ENCODE measurements at regions not wholly inside any gene's neighbourhood (a gene's known extent, or its start where the extent isn't known, plus 50 kb on each side); places are given as distances from the start of the nearest gene placed in this dataset.

DNA sequence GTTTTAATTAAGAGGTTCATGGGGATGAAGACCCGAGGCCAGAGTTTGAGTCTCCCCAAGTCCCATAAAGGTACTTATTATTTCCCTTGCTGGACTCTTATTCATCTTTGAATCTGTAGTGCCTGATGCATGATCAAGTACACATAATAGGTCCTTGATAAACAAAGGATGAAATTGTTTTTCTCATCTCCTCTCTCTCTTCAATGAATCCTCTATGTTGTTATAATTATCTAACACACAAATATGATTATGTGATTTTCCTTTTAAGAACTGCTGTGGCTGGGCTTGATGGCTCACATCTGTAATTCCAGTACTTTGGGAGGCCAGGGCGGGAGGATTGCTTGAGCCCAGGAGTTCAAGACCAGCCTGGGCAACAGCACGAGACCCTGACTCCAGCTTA lies 117.7 kb downstream of the BAMBI start (continued):
- TF ChIP-seq CREB1 (IDR thresholded peaks at IDR 0.05), result no peak
- no peak for TF ChIP-seq CREB1 (CRISPR knock-in tag; IDR thresholded peaks at IDR 0.05)
- no peak for TF ChIP-seq HDAC8 (tag; IDR thresholded peaks at IDR 0.05)
- TF ChIP-seq RHOXF2B (CRISPR knock-in tag; conservative IDR thresholded peaks at IDR 0.05), result no peak
- TF ChIP-seq, protein P1, sequence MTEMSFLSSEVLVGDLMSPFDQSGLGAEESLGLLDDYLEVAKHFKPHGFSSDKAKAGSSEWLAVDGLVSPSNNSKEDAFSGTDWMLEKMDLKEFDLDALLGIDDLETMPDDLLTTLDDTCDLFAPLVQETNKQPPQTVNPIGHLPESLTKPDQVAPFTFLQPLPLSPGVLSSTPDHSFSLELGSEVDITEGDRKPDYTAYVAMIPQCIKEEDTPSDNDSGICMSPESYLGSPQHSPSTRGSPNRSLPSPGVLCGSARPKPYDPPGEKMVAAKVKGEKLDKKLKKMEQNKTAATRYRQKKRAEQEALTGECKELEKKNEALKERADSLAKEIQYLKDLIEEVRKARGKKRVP (CRISPR knock-in tag; IDR thresholded peaks at IDR 0.05), result no peak
- TF ChIP-seq, protein P2, sequence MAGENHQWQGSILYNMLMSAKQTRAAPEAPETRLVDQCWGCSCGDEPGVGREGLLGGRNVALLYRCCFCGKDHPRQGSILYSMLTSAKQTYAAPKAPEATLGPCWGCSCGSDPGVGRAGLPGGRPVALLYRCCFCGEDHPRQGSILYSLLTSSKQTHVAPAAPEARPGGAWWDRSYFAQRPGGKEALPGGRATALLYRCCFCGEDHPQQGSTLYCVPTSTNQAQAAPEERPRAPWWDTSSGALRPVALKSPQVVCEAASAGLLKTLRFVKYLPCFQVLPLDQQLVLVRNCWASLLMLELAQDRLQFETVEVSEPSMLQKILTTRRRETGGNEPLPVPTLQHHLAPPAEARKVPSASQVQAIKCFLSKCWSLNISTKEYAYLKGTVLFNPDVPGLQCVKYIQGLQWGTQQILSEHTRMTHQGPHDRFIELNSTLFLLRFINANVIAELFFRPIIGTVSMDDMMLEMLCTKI (IDR thresholded peaks at IDR 0.05; ENCODE audit: partially characterized antibody), result no peak

DNA sequence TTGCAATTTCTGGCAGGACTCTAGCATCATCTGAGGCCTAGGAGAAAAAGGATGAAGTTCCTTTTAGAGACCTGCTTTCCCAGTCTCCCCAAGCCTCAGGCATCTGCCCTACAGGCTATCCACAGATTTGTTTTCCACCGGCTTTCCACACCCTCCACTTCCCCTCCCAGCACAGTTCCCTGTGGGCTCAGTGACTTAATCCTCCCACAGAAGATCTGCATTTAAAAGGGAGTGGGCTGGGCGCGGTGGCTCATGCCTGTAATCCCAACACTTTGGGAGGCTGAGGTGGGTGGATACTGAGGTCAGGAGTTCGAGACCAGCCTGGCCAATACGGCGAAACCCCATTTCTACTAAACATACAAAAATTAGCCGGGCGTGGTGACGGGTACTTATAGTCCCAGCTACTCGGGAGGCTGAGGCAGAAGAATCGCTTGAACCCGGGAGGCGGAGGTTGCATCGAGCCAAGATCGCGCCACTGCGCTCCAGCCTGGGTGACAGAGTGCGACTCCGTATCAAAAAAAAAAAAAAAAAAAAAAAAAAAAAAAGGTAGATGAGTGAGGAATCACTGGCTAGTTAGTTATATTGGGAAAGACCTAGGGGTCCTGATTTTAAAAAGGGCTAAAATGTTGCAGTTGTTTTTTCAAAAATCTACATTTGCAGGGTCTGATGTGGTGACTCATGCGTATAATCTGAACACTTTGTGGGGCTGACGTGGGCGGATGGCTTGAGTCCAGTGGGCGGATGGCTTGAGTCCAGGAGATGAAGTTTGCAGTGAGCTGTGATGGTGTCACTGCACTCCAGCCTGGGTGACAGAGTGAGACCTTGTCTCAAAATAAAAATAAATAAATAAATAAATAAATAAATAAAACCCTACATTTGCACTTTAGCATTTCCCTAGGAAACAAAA lies 119.5 kb downstream of the BAMBI start:
- H3K4me2 ChIP-seq (ENCODE audit: insufficient read depth, low read length), result no peak overlapping the region
- FAIRE-seq (peak; percentile 77), DNase-seq (ENCODE audit: extremely low read depth in 1 of 4, low spot score in 3 of 4) (peak; percentile 43 to 91 (median 56)), ATAC-seq (peak; percentile 87)
- intact Hi-C loops (cut with micrococcal nuclease) (no loop called here), in situ Hi-C loops (cut with MboI) (no loop called here)
- H3K27me3 ChIP-seq (ENCODE audit: control insufficient read depth in 2 of 2, insufficient read depth in 2 of 2, low read length in 2 of 2), result no peaks in the 10 kb centered on the region
- H4K20me1 ChIP-seq (replicated peaks; ENCODE audit: control insufficient read depth, insufficient read depth, low read length), result no peaks in the 10 kb centered on the region
- H3K79me2 ChIP-seq (ENCODE audit: control insufficient read depth, insufficient read depth, low read length), result no peaks in the 10 kb centered on the region
- H3K36me3 ChIP-seq (ENCODE audit: control insufficient read depth, insufficient read depth, low read length), result no peaks in the 10 kb centered on the region
- peaks cover 11 to 16% of the 10 kb centered on the region in 2 experiments; a peak in 4 of 5 replicates for H3K4me1 ChIP-seq (replicated peaks in 1 of 2; ENCODE audit: control insufficient read depth in 2 of 2, insufficient read depth in 2 of 2, low read length in 2 of 2)
- H3K27ac ChIP-seq (ENCODE audit: extremely low read depth, low read depth, low read length), result no peak overlapping the region
- 64% methylated on average over 18 of the region's 23 CpGs for WGBS (ENCODE audit: insufficient coverage, low coverage, missing lambda C conversion rate)
- H2AFZ ChIP-seq (ENCODE audit: low read depth, low read length), result no peak overlapping the region
- H3K9me3 ChIP-seq (replicated peaks; ENCODE audit: control insufficient read depth, insufficient read depth, low read depth, low read length), result 0 out of 2 replicates have a peak, but pooled peaks cover 2% of the 10 kb centered on the region
- no peak overlapping the region for H3K9ac ChIP-seq (ENCODE audit: insufficient read depth in 1 of 2, low read depth in 2 of 2, low read length in 2 of 2)
- no peak overlapping the region for H3K4me3 ChIP-seq
- ChIA-PET CTCF (ENCODE audit: low intra/inter-chr PET ratio) (no interaction called here), POLR2A (interaction anchor here (0.6 to 2.2 kb wide), 2 partner anchors 9 to 10 kb away, joined by 3 to 19 read pairs; no protein-coding TSS in a partner anchor)
- H3K9me1 ChIP-seq (ENCODE audit: control insufficient read depth, insufficient read depth, low read length), result no peaks in the 10 kb centered on the region
- BruUV-seq (replicated peaks), result no TSS peak
- TF ChIP-seq SPI1 (IDR thresholded peaks at IDR 0.05; ENCODE audit: borderline replicate concordance, low read depth, low read length), result 0 out of 2 replicates have a peak, but pooled peaks have one; percentile 14
- TF ChIP-seq, protein P3, sequence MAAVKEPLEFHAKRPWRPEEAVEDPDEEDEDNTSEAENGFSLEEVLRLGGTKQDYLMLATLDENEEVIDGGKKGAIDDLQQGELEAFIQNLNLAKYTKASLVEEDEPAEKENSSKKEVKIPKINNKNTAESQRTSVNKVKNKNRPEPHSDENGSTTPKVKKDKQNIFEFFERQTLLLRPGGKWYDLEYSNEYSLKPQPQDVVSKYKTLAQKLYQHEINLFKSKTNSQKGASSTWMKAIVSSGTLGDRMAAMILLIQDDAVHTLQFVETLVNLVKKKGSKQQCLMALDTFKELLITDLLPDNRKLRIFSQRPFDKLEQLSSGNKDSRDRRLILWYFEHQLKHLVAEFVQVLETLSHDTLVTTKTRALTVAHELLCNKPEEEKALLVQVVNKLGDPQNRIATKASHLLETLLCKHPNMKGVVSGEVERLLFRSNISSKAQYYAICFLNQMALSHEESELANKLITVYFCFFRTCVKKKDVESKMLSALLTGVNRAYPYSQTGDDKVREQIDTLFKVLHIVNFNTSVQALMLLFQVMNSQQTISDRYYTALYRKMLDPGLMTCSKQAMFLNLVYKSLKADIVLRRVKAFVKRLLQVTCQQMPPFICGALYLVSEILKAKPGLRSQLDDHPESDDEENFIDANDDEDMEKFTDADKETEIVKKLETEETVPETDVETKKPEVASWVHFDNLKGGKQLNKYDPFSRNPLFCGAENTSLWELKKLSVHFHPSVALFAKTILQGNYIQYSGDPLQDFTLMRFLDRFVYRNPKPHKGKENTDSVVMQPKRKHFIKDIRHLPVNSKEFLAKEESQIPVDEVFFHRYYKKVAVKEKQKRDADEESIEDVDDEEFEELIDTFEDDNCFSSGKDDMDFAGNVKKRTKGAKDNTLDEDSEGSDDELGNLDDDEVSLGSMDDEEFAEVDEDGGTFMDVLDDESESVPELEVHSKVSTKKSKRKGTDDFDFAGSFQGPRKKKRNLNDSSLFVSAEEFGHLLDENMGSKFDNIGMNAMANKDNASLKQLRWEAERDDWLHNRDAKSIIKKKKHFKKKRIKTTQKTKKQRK (IDR thresholded peaks at IDR 0.05; ENCODE audit: borderline replicate concordance, low read depth, low read length), result no peak
- TF ChIP-seq, protein P4, sequence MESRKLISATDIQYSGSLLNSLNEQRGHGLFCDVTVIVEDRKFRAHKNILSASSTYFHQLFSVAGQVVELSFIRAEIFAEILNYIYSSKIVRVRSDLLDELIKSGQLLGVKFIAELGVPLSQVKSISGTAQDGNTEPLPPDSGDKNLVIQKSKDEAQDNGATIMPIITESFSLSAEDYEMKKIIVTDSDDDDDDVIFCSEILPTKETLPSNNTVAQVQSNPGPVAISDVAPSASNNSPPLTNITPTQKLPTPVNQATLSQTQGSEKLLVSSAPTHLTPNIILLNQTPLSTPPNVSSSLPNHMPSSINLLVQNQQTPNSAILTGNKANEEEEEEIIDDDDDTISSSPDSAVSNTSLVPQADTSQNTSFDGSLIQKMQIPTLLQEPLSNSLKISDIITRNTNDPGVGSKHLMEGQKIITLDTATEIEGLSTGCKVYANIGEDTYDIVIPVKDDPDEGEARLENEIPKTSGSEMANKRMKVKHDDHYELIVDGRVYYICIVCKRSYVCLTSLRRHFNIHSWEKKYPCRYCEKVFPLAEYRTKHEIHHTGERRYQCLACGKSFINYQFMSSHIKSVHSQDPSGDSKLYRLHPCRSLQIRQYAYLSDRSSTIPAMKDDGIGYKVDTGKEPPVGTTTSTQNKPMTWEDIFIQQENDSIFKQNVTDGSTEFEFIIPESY (CRISPR knock-in tag; IDR thresholded peaks at IDR 0.05), result peak; percentile 44; the same call in 1 of the 2 replicates
- no peak for TF ChIP-seq CTBP1 (IDR thresholded peaks at IDR 0.05; ENCODE audit: borderline replicate concordance)
